Fibroblast of lung (primary cell): ENCODE measurements at regions not wholly inside any gene's neighbourhood (a gene's known extent, or its start where the extent isn't known, plus 50 kb on each side); places are given as distances from the start of the nearest gene placed in this dataset.

Source experiments
- DNase-seq, 2 donors: peaks; one replicate each; pipeline versions ENCODE4 v3.0.0 to v3.0.0-alpha.2; 2010; ENCODE audit warnings: low read depth in 2 of 2
- H2AFZ ChIP-seq: 2 replicates; pipeline ENCODE4 v1.5.1; 2012; ENCODE audit warnings: low read length, control low read depth, inconsistent platforms
- H3K27ac ChIP-seq: 2 replicates; pipeline ENCODE4 v1.5.1; 2011; ENCODE audit warnings: low read length, control low read depth; ENCODE audit not compliant: insufficient read depth
- H3K27me3 ChIP-seq: 2 replicates; pipeline ENCODE4 v1.5.1; 2011; ENCODE audit warnings: mild to moderate bottlenecking, low read length; ENCODE audit not compliant: control insufficient read depth, insufficient read depth
- H3K36me3 ChIP-seq: 2 replicates; pipeline ENCODE4 v1.5.1; 2011; ENCODE audit warnings: low read length; ENCODE audit not compliant: control insufficient read depth, insufficient read depth
- H3K4me1 ChIP-seq: 2 replicates; pipeline ENCODE4 v1.5.1; 2011; ENCODE audit warnings: low read length; ENCODE audit not compliant: control insufficient read depth, insufficient read depth; ENCODE audit errors: extremely low read depth
- H3K4me2 ChIP-seq: 2 replicates; pipeline ENCODE4 v1.5.1; 2011; ENCODE audit warnings: low read length, control low read depth; ENCODE audit not compliant: insufficient read depth; ENCODE audit errors: extremely low read depth
- H3K4me3 ChIP-seq, 4 experiments: fragments of 200-600 bp in 1 of 4; sonication (generic) in 1 of 4; replicated peaks in 1 of 4; 2 replicates each; pipeline ENCODE4 v1.5.1; 2011 to 2016; ENCODE audit warnings: low read length in 4 of 4, low read depth in 3 of 4, mild to moderate bottlenecking in 3 of 4, control low read depth in 2 of 4, inconsistent platforms in 1 of 4, mixed read lengths in 1 of 4; ENCODE audit not compliant: insufficient read depth in 1 of 4; ENCODE audit errors: control extremely low read depth in 1 of 4
- H3K79me2 ChIP-seq: 2 replicates; pipeline ENCODE4 v1.5.1; 2012; ENCODE audit warnings: mild to moderate bottlenecking, low read length, inconsistent platforms; ENCODE audit not compliant: control insufficient read depth, insufficient read depth
- H3K9ac ChIP-seq: 2 replicates; pipeline ENCODE4 v1.5.1; 2011; ENCODE audit warnings: mild to moderate bottlenecking, low read length, control low read depth; ENCODE audit not compliant: insufficient read depth
- H3K9me3 ChIP-seq: 2 replicates; pipeline ENCODE4 v1.5.1; 2012; ENCODE audit warnings: low read depth, low read length; ENCODE audit not compliant: control insufficient read depth, insufficient read depth
- H4K20me1 ChIP-seq: 2 replicates; pipeline ENCODE4 v1.5.1; 2011; ENCODE audit warnings: low read length; ENCODE audit not compliant: control insufficient read depth, insufficient read depth; ENCODE audit errors: extremely low read depth
- CTCF ChIP-seq, 2 donors: IDR thresholded peaks in 1 of 2; conservative IDR thresholded peaks in 1 of 2; 1 replicate in 1 of 2; 2 replicates in 1 of 2; pipeline ENCODE4 v1.5.1; 2011 to 2012; ENCODE audit warnings: low read length in 2 of 2, control low read depth in 1 of 2, inconsistent platforms in 1 of 2, low read depth in 1 of 2, mild to moderate bottlenecking in 1 of 2
- EZH2 ChIP-seq: IDR thresholded peaks from 2 replicates; pipeline ENCODE4 v1.5.1; 2012; ENCODE audit warnings: low read length, control low read depth, mild to moderate bottlenecking; ENCODE audit errors: missing control alignments

- no peak for DNase-seq
- Histone ChIP-seq H3K79me2 (no peaks in the 10 kb centered on the region), H2AFZ (no peak overlapping the region)
Observed at GRCh38 chr12:104823985-104824461, 134.1 kb downstream of the SLC41A2 start.

GRCh38 chr12:104822941-104823340 is 135.1 kb downstream of the SLC41A2 start:
- H3K27ac ChIP-seq: no peak overlapping the region
- no peaks in the 10 kb centered on the region for H3K9me3 ChIP-seq
- H3K4me2 ChIP-seq: no peak overlapping the region
- no peaks in the 10 kb centered on the region for H3K79me2 ChIP-seq
- no peaks in the 10 kb centered on the region for H3K27me3 ChIP-seq
- TF ChIP-seq EZH2: no peak
- no peak for TF ChIP-seq CTCF (conservative IDR thresholded peaks at IDR 0.05 in 1 of 2, IDR thresholded peaks at IDR 0.05 in 1 of 2; ENCODE audit: low read depth in 1 of 2, low read length in 2 of 2)
- no peaks in the 10 kb centered on the region for H3K4me1 ChIP-seq
- H4K20me1 ChIP-seq: no peaks in the 10 kb centered on the region
- H3K4me3 ChIP-seq: no peak overlapping the region
- DNase-seq: no peak
- no peak overlapping the region for H3K9ac ChIP-seq
- H3K36me3 ChIP-seq: no peaks in the 10 kb centered on the region
- no peak overlapping the region for H2AFZ ChIP-seq

More at GRCh38 chr12:104823985-104824461, 134.1 kb downstream of the SLC41A2 start:
- no peak for TF ChIP-seq EZH2
- no peak overlapping the region for H3K9ac ChIP-seq
- H3K27me3 ChIP-seq: no peaks in the 10 kb centered on the region
- no peak overlapping the region for H3K27ac ChIP-seq
- no peaks in the 10 kb centered on the region for H4K20me1 ChIP-seq
- H3K9me3 ChIP-seq: no peaks in the 10 kb centered on the region
- H3K4me3 ChIP-seq: no peak overlapping the region
- no peak overlapping the region for H3K4me2 ChIP-seq
- no peaks in the 10 kb centered on the region for H3K36me3 ChIP-seq
- H3K4me1 ChIP-seq: no peaks in the 10 kb centered on the region

GRCh38 chr12:104816845-104817503 is 141.1 kb downstream of the SLC41A2 start:
- no peak overlapping the region for H2AFZ ChIP-seq
- H3K9ac ChIP-seq: no peak overlapping the region
- no peaks in the 10 kb centered on the region for H3K4me1 ChIP-seq
- H3K27me3 ChIP-seq: no peaks in the 10 kb centered on the region
- no peak for TF ChIP-seq EZH2
- TF ChIP-seq CTCF (conservative IDR thresholded peaks at IDR 0.05 in 1 of 2, IDR thresholded peaks at IDR 0.05 in 1 of 2; ENCODE audit: low read depth in 1 of 2, low read length in 2 of 2): no peak
- H3K36me3 ChIP-seq: no peaks in the 10 kb centered on the region
- no peak for DNase-seq
- H3K27ac ChIP-seq: no peak overlapping the region
- H3K4me2 ChIP-seq: no peak overlapping the region
- H3K9me3 ChIP-seq: no peaks in the 10 kb centered on the region
- no peaks in the 10 kb centered on the region for H4K20me1 ChIP-seq
- no peak overlapping the region for H3K4me3 ChIP-seq
- no peaks in the 10 kb centered on the region for H3K79me2 ChIP-seq
